HG03565 (cell line): ENCODE measurements at regions not wholly inside any gene's neighbourhood (a gene's known extent, or its start where the extent isn't known, plus 50 kb on each side); places are given as distances from the start of the nearest gene placed in this dataset.

Source experiments
- ATAC-seq: cut with Tn5 transposase; IDR thresholded peaks from one replicate; pipeline ENCODE4 v1.9.1; 2021; ENCODE audit warnings: mild to moderate bottlenecking, moderate library complexity; ENCODE audit not compliant: unreplicated experiment

GRCh38 chr20:16123623-16124022 is 449.6 kb downstream of the KIF16B start:
- no peak for ATAC-seq

GRCh38 chr20:16119909-16120308 is 453.3 kb downstream of the KIF16B start:
- ATAC-seq = no peak

GRCh38 chr20:16115911-16116552 is 457.2 kb downstream of the KIF16B start:
- ATAC-seq = no peak

GRCh38 chr20:16113736-16114135 is 459.5 kb downstream of the KIF16B start:
- no peak for ATAC-seq

- no peak for ATAC-seq
Observed at GRCh38 chr20:16111852-16112412, 461.3 kb downstream of the KIF16B start.

- no peak for ATAC-seq
Observed at GRCh38 chr20:16111172-16111832, 461.9 kb downstream of the KIF16B start.

GRCh38 chr20:16107172-16107870 is 465.9 kb downstream of the KIF16B start:
- no peak for ATAC-seq

GRCh38 chr20:16106191-16106849 is 466.9 kb downstream of the KIF16B start:
- no peak for ATAC-seq

GRCh38 chr20:16104783-16105182 is 468.5 kb downstream of the KIF16B start:
- ATAC-seq = no peak
